Stimulated activated CD4-positive, alpha-beta T cell treated with anti-CD3 and anti-CD28 coated beads, Interleukin-15, amount 100 ng/mL, for 1 hour (primary cell): ENCODE measurements at regions not wholly inside any gene's neighbourhood (a gene's known extent, or its start where the extent isn't known, plus 50 kb on each side); places are given as distances from the start of the nearest gene placed in this dataset.

Experiments
- DNase-seq, 2 donors: peaks; one replicate each; pipeline ENCODE4 v3.0.0-alpha.2; 2020; ENCODE audit warnings: low read depth in 1 of 2, low spot score in 1 of 2

DNA sequence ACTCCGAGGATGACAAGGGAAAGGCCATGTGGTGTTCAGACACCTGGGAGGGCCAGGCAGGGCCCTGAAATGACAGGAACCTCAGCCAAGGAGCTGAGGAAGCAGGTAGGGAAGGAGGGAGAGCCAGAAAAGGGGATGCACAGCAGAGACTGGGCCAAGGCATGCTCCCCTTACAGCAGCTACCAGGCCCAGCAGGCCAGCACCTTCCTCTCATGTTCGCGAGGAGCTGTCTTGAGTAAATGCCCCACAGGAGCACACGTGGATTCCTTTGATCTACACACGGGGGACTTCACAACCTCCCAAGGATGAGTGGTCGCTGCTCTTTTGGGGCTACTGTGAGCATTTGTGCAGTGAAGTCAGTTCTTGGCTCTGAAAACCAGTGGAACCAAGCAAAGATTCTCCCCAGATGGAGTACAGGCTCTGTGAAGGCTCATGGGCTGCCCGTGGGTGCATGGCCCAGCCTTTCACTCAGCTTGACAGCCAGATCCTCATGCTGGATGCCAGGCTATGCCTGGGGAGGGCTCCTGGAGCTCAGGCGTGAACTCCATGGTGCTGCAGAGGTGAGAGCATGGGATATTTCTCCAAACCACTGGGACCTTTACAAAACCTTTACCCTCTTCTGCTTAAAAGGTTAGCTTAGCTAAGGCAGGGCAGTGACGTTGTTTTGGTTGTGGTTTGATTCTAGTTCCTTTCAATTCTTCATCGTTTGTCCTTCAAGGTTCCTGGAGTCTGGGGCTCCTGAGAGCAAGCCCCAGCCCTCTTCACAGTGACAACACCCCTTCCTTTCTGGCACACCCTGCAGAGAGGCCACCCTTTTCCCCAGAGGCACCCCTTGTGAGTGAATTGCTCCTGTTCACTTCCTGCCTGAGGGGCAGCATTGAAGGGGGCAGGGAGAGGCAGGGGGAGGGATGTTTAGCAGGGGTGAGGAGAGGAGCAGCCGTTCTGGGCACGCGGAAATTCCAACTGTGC, 74.2 kb upstream of the ZPBP start:
- no peak for DNase-seq

DNA sequence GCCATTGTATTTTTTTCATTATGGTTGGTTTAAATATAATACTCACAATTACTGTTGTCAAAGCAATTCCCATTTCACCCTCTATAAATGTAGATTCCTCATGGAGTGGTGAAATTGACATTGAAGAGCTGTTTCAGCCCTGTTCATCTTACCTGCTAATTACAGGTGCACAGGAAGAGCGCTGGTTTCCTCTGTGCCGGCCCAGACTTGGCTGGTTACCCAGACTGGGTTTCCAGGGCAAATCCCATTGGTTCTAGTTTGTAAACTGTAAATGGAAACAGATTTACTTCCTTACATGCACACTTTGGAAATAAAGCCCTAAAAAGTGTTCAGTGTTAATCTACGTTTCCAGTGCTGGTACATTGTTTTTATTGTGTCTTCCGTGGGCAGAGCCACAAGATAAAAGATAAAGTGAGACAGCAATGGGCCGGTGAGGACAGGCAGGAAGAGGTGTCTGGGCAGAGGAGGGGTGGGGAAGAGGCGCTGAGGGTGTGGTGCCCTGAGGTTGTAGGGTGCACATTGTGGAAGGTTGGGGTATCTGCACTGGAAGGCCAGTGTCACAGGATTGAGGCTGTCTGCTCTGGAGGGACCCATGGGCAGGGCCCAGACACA, 71.6 kb upstream of the ZPBP start:
- no peak for DNase-seq

DNA sequence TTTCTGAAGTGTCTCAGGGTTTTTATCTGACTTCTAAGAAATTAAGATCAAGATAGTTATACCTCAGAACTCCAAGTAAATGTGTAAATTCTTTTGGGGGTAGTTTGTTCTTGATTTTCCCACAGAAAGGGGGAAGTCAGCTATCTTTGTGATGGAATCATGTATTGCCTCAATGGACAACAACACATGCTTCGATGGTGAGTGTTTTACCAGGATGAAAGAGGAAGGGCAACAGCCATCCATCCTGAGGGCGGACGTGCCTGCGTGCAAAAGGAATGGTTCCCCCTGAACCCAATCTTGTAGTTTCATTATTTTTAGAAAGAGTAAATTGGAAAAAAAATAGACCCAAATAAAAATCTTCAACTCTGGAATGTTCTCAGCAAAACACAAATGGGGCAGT, 67.2 kb upstream of the ZPBP start:
- DNase-seq: no peak

DNA sequence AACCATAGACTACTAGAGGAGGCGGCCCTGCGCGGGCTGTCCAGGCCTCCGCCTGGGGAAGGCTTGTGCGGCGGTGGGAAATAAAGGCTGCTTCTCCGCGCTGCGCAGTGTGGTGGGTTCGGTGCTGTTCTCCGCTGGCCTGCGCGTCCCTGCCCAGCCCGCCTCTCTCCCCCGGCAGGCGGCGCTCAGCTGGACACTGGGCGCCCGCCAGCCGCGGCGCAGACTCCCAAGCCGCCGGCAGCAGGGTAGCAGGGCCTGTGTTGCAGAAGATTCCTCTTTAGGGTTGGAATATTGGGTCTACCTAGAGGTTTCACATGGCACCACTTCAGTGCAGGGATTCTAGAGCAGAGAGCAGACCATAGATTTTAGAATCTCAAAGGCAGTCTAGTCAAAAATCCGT, 66.1 kb upstream of the ZPBP start:
- no peak for DNase-seq

DNA sequence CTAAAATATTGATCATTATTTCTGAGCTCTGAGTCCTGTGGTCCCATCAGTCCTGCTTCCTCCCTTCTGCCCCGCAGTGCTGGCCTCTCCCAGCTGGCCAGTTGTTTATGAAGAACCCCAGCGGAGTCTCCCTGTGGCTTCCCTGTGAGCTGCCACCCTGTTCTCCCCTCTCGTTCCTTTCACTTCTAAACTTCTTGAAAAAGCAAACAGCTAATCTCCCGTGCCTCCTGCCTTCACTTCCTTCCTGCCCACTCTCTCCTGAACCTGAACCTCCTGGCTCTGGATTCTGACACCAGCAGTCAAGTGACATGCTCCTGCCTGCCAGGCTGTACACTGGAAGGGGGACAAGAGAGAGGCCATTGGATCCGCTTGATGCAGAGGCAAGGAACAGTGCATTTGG, 63.7 kb upstream of the ZPBP start:
- DNase-seq: no peak

DNA sequence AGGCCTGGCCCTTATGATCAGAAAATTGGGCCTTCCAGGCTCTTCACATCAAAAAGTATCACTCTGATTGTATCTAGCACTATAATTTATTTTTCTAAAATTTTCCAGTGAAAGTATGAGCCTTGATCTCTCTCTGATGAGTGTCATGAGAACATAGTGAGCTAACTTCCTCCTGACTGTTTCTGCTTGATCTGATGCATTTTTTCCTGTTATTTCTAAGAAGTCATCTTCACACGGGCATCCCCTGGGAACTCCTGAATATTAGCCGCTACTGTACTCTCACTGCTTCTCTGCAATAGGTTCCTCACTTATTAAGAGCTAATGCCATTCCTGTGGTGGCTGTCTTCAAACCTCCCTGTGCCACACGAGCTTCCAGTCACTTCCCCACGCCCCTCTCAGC, 63.1 kb upstream of the ZPBP start:
- no peak for DNase-seq

DNA sequence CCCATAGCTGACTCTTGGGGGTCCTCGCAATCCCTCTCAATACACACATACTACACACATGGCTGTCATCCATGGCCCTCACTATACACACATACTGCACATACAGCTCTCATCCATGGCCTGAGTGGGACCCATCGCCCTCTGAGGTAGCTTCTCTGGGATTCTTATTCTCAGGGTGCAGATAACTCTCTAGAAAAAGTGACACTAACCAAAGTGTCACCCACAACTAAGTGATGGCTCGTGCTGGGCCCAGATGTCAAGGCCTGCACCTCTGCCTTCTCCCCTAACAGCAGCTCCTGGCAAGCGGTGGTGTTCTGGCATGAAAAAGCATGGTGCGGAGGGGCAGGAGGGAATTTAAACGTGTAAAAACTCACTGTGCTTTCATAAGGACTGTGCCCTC, 62.7 kb upstream of the ZPBP start:
- no peak for DNase-seq

DNA sequence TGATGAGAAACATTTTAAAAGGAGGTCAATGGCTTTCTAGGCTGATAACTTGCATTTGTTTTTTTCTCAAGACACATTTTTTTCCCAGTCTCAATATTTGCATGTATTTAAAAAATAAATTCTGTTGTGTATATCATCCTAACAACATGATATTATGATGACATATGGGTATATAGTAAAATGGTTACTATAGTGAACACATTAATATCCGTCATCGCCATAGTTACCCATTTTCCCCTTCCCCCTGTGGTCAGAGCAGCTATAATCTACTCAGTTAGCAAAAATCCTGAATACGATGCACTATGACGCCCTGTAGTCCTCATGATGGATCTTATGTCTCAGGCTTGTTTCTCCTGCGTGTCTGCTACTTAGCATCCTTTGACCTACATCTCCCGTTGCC, 60.9 kb upstream of the ZPBP start:
- no peak for DNase-seq

DNA sequence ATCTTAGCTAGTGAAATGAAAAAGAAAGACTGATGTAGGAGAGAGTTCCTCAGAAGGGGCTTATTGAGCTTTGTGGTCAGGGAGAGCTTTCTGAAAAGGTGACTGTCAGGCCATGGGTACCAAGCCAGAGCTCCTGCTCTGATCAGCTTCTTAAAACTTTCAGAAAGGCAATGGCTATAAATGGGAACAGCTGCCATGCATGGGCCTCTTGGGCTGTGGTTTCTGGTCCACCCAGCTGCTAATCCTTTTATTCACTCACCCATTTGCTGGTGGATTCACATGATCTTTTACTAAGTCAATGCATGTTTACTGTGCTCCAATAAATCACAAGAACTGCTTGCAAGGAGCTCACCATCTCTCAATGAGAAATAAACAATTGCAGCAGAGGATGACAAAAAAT, 60.1 kb upstream of the ZPBP start:
- no peak for DNase-seq

DNA sequence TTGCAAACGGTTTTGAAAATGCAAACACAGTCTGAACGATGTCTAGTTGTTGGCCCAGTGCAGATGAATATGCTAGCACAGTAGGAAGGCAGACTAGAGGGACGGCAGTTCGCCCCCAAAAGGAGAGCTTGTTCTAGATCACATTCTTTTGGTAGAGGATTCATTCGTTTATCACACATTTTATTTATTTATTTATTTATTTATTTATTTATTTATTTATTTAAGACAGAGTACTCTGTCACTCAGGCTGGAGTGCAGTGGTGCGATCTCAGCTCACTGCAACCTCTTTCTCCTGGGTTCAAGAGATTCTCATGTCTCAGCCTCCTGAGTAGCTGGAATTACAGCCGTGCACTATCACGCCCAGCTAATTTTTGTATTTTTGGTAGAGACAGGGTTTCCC, 59.4 kb upstream of the ZPBP start:
- no peak for DNase-seq

DNA sequence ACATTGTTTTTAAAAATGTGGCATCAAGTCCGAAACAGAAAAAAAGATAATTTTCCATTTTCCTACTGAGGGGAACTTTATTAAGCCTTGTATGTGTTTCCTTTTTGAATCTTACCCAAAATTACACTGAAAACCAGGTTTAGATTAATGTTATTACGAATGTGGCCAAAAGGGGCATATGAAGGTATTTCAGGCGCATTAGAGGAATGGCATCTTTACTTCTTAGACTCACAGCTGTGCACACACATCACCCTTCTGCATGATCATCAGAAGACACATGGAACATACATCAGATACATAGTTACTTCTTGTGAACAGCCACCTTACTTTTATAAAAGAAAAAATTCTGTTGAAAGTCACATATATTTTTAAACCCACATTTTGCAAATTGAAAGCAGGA, 58.6 kb upstream of the ZPBP start:
- DNase-seq: no peak

DNA sequence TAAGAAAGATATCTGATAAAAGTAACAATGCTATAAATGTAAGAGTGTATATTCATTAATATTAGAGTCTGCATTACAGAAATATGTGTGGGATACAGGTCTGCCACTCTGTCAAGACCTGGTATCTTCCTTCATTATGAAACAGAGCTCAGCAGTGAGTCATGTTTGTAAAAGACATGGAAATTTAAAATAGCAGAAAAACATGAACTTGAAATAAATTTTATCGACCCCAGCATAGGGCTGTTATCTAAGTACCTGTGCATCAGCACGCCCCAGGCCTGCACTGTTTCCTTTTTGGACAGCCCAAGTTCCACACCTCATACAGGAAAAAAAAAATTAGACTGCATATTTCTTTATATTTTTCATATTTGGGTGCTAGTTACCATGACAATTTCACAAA, 58.0 kb upstream of the ZPBP start:
- DNase-seq: no peak

DNA sequence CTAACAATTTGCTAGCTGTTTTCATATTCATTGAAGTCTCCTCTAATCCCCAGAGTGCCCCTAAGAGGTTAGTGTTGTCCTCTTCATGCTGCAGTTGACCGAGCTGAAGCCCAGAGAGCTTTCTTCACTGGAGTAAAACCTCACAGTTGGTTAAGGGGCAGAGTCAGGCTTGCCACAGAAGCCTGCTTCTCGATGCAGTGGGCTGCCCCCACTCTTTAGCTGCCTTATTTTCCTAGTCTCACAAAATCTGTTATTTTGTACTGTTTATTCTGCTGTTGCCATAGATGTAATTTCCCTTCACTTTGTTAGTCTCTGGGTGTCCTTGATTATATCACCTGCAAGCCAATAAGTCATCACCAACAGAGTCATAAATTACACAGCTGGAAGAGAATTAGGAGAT, 56.3 kb upstream of the ZPBP start:
- no peak for DNase-seq

DNA sequence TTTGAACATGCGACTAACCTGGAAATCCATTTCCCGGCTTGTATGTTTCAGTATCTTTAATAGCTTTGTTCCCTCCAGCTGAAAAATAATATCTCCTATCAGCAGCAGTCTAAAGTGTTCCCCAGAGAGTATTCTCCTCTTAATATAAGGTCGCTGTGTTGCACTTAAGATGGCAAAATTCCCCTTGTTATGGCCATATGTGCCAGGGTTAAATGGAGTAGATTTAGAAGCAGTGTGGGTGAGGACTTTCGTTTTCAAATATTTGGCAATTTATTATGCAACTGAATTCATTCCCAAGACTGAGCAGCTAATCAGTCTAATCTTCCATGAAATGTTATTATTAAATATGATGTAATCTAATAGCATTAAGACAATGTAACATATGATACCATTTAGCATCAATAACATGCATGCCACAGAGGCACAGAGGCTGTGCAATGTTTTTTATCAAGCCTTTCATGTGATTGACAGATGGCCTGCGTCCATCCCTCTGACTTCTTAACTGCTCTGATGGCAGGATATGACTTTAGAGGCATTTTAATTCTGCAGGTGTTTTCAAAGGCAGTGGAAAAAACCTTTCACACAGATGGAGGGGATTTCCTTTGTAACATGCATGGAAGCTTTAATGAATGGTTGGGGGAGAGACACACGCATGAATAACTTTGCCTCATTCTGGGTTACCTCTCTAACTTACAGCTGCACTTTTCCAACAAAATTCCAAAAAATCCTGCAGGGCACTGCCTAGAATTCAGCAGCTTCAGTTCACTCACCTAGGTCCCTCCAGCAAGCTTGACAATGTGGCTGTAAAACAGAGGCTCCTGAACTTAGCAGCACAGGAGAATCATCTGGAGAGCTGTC, 55.1 kb upstream of the ZPBP start:
- DNase-seq: no peak

DNA sequence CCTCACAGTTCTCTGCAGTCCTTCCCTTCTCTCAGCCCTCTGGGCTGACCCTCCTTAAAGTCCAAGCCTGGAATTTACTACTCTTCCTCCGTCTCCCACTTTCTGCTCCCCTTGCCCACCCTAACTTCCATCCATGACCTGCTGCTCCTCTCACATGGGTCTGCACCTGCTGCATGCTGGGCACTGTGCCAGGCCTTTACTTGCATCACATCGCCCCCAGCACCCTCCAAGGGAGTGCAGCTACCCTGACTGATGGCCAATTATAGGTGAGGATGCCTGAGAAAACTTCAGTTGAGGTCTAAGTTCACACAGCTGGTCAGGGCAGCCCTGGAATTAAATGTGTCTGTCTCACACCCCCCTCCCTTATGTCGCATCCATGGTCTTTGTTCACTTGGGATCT, 53.6 kb upstream of the ZPBP start:
- DNase-seq: no peak

DNA sequence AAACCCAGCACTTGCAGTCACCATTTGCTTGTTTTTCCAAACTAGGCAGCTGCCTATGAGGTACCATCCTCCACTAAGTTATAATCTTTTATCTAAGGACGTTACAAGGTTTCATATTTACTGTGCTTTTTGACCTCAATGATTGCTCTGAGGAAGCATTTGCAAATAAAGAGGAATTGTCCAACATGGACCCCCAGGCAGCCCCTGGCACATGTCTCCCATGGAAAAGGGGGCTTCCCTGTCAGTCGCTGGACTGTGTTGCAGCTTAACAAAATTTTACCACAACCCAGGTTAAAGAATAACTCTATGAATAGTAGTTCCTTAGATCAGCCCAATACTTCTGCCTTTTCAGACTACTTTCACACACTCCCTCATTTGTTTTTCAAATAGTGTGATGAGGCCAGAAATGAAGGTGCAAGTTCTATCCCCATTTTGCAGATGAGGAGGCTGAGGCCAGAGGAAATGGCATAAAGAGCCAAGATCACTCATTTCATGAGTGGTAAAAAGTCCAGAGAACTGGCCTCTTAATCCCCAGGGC, 52.8 kb upstream of the ZPBP start:
- DNase-seq: no peak

DNA sequence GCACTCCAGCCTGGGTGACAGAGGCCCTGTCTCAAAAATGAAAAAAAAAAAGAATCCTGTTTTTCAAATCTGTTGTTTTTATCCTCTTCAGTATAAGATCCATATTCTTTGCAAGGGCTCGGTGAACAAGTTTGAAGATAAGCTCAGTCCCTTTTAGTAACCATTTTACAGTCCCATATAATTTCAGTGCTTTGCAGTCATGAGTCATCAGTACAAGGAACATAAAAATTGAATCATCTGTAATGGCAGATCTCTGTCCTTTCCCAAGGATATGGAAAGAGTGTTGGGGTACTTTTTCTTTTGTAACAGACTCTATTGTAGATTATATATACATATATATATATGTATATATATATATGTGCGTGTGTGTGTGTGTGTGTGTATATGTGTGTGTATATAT, 52.2 kb upstream of the ZPBP start:
- no peak for DNase-seq
